ENCODE measurements at regions not wholly inside any gene's neighbourhood (a gene's known extent, or its start where the extent isn't known, plus 50 kb on each side); places are given as distances from the start of the nearest gene placed in this dataset.
A peak's percentile ranks its signal among the peaks of the same experiment; 100 is the strongest.
"Not testable (repeated sequence)": the region's sequence is repeated elsewhere in the genome, so short reads cannot be mapped to it uniquely, and the experiment has no call there.

DNA sequence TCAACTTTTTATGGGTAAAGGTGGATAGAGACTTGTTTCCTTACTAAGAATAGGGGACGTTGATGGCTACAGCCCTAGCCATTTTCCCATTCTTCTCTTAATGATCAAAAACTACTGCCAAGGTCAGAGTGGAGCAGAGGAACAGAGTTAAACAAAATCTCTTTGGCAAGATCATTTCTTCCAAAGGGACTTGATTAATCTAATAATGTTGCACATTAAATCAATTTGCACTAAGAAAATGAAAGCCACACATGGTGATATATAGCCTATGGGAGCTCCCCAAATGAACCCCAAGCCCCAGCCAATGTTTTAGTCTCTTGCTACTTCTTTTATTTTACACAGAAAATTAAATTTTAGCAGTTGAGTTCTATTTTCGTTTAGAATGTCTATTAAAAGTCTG is 954.5 kb upstream of the SOX9 start:
- no peak for DNase-seq

DNA sequence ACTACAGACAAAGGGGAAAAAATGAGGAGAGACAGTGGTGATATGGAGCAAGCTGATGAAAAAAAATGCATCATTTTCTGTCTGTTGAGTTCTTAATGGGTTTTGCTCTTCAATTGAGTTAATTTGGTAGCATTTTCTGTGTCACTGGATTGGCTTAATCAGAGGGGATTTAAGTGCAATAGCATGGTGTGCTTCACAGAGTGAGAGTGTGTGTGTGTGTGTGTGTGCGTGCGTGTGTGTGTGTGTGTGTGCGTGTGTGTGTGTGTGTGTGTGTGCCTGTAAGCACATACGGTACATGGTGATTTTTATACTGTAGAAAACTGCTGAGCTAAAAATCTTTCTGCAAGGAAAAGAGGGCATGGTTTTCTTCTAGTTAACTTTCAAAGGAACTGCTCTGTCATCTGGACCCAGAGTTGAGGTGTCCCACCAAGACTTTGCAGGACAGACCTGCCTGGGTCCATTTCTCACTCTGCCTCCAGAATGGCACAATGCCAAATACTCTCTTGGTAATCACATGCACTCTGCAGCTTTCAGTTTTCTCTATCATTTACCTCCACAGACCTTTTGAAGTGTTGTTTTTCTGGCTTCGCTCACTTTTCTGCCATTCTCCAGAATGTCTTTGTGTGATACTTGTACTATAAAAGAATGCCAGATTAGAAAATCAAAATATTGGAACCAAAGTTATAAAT is 952.6 kb upstream of the SOX9 start:
- DNase-seq: no peak

DNA sequence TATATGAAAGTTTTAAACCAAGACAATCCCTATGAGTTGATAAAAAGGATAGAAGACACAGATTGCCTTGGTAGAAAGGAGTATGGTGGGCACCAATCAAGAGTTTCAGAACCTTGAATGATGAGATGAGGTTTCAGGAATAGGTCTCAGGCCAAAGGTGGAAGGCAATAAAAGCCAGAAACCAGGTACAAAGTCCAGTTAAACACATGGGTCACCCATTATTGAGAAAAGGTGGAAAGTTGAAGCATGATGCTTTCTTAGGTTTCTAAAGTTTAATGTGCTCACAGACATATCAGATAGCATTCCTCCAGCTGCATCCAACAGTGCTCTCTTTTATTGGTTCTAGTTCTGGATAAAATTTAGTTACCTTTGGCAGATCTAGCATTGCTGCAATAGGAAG is 950.8 kb upstream of the SOX9 start:
- no peak for DNase-seq

DNA sequence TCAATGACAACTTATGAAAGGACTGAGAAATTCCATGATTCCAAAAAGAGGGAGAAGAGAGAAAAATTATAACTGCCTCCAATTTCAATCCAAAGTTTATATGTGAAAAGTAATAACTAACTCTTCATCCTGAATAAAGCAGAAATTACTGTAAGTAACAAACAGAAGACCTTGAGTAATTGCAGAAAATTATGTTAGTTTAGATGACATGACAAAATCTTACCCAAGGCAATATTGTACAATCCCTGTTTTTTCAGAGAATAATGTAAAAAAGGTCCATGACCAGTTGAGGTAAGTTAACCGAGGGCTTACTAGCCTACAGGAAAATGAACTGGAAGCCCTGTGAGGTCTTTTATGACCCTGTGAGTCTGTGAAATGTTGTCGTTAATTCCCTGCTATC is 949.5 kb upstream of the SOX9 start:
- DNase-seq: no peak

DNA sequence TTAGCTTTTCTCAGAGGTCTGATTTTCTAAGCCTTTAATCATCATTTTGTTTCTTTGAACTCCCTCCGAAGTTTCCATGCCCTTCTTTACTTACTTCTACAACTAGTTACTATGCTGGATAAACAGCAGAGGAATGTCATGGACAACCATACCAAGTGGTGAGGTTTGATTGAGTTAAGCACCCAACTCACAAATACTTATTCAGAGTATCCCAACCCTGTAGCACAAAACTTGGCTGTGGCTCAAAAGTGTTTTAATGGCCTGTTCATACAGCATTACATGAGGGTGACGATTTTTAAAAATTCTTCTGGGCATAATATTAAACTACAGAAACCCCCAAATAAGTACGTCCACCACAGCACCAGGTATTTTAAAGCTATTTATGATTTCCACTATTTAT is 946.8 kb upstream of the SOX9 start:
- DNase-seq: no peak

DNA sequence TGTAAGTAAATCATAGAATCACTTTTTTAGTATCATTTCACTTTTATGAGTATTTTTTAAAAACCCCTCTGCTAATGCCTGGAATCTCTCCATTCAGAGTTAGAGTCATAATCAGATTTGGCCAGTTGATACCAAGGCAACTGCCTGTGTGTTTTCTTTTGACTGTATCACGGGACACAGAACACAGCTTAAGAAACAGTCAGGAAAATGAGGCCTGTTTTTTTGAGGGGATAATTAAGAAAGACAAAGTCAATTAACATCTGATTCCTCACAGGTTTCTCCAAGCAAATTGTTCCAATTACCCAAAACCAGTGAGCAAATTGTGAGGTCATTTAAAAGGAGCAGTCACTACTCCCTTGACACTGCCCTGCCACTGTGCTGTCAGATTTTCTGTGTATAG is 944.5 kb upstream of the SOX9 start:
- no peak for DNase-seq

DNA sequence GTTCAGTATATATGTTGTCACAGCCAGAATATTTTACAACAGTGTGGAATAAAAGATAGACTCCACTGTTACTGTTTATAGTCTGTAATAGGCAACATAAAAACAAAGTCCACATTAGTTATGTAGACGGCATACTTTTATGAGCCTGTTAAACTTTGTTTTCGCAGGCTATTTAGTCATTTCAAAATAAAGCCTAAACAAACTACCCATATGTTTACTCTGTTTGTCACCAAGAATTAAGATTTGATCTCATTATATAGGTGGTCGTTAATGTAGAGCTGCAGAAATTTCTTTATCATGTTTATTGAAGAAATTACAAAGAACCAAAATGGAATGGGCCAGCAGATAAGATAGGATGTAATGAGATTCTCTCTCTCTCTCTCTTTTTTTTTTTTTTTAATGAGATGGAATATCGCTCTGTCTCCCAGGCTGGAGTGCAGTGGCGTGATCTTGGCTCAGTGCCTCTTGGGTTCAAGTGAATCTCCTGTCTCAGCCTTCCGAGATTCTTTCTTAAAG is 943.8 kb upstream of the SOX9 start:
- no peak for DNase-seq

DNA sequence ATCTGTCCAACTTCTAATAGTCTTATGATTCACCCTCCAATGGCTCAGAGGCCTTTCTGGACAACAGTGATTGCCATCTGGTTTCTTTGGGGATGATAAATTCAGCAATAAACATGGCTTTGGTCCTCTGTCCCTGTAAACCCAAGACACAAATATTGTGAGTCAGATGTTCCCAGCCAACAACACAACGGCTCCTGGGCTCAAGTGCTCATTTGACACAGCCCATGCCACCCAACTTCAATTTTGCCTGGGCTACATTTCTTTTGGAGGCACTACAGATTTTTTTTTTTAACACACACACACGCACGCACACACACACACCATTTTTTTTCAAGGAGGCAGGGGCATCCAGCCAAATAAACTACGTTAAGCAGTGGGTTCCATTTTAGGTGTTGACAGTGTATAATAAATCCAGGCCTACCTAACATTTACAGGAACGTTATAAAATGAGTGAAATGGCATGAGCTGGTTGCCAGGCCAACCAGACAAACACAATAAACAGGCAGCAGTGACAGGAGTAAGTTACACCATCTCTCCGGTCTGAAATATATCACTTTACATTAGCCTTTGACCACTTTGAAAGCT is 939.9 kb upstream of the SOX9 start:
- peak; percentile 26 for DNase-seq

DNA sequence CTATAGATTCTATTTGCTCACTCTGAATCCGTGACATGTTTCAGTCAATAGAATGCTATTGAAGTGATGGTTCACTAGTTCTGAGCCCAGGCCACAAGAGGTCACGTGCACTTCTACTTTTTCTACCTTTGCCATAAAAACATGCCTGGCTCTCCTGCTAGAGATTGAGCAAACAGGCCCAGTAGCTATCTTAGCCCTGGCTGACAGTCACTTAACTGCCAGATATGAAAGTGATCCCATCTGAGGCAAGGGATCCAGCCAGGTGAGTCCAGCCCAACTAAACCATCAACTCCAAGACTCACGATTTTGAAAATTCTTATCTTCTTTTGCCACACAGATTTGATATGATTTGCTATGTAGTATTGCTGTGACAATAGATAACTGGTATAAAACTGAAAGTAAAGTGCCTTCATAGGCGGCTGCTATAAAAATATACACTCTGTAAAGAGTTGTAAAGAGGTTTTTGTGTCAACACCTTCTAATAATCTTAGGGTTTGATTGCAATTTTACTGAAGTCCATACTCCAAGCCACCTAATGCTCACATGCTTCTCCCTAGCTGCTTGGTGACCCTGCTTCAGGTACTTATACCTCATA is 937.7 kb upstream of the SOX9 start:
- DNase-seq: no peak

DNA sequence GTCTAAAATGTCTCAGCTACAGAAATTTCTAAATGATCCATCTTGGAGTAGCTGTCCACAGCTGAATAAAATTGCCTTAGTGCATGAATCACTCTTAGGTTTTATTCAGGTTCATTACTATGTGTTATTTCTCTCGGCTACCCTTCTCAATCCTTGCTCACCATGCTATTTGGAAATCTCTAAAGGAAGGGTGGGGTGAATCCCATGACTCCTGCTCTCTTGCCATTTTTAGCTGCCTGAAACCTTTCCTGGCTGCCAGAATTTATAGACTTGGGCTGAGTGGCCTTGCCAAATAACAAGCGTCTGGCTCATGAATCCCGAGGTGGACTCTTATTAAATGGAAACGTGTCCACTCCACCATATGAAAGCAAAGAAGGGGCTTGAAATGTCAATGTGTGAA is 936.1 kb upstream of the SOX9 start:
- DNase-seq: no peak

DNA sequence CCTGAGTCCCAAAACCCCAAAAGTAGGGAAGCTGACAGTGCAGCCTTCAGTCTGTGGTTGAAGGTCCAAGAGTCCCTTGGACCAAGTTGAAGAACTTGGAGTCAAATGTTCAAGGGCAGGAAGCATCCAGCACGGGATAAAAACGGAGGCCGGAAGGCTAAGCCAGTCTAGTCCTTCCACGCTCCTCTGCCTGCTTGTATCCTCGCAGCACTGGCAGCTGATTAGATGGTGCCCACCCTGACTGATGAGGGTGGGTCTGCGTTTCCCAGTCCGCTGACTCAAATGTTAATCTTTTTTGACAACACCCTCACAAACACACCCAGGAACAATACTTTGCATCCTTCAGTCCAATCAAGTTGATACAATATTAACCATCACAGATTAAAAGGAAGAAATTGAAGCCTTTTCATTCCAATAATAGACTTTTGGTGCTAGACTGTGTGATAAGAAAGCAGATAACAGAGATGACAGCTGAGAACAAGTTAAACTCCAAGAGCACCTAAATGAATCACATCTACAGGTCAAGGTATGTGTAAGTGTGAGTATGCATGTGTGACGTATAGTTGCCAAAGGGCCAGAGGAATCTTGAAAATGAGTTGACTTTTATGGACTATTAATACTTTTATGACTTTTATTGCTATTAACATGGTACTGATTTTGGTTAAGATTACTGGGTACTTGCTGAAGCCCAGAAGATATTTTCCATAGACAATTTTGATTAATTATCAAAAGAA is 933.5 kb upstream of the SOX9 start:
- no peak for DNase-seq

DNA sequence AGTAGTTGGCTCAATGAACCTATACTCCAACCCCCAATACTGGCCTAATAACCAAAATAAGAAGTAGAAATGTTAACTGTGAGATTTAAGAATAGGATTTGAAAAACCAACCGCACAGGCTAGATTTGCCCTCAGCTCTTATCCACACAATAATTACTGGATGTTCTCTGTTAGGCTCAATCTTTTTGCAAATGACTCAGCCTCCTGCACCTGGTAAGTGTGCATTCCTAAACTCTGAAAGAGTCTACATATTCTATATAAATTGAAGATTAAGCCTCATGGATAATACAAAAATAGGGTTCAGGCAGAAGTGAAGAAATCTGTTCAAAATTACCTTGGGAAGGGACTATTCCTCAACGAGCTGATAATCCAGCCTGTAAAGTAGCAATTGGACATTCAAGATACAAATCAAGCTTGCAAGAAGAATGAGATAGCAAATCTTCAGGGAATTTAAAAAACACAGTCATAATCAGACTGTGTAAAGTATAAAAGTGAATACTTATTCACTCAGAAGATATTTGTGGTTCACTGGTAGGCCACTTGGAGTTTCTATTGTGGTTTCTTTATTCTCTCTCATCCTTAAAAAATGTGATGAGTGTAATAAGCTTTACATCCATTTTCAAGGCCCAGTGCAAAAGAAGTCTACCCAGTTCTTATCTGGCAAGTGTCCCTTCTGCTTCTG is 931.9 kb upstream of the SOX9 start:
- no peak for DNase-seq

DNA sequence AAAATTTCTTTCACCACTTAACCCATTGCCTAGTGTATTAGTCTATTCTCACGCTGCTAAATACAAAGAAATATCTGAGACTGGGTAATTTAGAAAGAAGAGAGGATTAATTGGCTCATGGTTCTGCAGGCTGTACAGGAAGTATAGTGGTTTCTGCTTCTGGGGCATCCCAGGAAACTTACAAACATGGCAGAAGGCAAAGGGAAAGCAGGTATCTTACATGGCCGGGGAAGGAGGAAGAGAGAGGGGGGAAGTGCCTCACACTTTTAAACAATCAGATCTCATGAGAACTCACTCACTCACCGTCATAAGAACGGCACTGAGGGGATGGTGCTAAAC is 931.4 kb upstream of the SOX9 start:
- DNase-seq: no peak

DNA sequence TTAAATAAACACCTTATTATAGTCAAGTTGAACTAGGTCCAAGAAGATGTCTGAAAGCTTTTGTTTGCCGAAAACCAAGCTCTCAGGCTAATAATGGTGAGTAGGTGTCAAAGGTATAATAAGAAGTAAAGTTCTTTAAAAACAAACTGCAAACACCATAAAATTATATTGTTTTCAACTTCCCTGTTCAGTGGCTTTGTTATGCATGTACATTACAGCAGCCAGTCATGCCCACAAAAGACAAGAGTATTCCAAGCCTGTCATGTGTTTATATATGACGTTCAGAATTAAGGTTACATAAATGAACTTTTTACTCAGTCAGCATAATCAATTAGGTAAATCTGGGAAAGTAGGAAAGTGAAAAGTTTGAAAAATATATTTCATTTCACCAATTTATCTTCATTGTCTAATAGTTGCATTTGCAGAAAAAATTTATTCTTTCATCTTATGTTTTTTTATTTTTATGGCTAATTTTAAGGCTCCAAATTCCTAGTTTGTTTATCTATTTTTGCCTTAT is 928.7 kb upstream of the SOX9 start:
- no peak for DNase-seq

DNA sequence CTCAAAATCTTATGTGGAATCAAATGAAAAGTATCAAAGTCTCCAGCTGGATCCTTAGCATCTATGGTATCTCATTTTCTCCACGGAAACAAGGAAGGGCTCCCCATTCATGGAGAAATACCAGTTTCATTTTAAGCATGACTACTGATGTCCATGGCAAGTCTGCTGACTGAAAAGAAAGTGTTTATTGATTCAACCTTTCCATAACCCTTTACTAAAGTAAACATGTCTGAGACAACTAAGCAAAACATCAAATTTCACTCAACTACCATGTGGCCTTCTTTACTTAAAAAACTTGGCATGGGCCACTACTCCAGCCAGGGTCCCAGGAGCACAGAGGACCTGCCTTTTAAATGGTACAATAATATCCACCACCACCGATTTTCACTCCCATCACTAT is 928.0 kb upstream of the SOX9 start:
- DNase-seq: no peak

DNA sequence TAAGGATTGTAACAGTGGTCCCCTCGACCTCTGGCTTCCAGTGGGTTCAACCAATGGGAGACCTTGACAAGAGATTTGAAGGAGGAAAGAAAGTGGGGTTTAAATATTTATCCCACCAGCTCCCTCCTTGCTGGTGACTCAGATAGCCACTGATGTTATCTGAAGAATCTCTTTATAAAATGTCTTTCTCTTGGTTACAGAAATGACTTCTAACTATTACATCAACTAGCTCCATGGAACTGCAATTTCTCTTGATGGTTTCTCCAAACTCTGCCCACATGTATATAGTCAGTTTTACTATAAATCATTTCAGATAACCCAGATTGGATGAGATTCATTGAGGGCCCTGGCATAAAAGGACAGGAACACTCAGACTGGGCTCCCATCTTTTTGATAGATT is 920.2 kb upstream of the SOX9 start:
- DNase-seq: no peak

DNA sequence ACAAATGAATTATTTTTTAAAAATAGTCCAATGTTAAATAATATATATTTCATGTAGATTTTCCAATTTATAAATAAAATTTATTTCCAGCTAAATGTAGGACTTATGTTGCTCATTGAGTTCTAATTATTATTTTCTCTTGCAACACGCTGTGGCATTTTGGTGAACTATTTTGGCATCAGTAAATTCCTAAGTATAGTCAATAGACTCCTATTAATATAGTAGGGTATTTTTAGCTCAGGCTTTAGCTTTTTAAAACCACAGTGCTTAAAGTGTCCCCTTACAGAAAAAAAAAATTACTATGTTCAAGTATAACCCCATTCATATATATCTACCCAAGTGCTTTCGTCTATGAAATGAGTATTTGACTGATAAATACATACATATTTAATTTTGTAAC is 919.2 kb upstream of the SOX9 start:
- DNase-seq: no peak

DNA sequence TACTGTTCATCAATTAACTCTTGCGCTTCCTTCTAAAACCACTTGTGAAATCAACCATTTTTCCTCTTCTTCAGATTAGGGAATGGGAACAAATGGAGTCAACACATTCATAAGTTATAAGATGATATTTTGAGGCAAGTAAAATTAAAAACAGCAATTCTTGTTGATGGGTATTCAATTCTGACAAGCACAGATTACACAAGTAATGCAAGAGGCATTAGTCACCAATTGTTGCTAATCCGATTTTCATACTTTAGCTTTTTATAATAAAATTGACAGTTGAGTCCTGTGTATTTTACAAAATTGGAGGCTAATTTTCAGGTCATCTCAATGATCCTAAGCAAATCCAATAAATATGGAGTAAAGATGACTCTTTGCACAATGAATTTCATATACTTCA is 918.4 kb upstream of the SOX9 start:
- no peak for DNase-seq

DNA sequence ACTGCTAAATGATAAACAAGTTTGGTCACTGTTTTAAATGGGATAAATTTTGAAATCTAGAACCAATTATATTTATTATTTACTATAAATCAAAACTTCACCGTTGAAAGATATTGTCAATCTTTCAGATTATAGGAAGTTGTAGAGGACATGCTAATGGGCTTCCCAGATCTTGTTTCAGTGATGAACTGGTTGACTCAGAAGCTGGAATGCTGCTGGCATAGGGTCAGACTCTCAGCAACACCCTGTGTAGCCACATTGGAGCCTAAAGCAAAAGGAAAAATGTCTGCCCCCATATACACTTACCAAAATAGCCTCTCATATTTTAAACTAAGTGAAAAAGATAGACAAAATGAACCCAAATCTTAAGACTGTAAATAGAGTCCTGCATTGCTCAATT is 916.9 kb upstream of the SOX9 start:
- DNase-seq: no peak

DNA sequence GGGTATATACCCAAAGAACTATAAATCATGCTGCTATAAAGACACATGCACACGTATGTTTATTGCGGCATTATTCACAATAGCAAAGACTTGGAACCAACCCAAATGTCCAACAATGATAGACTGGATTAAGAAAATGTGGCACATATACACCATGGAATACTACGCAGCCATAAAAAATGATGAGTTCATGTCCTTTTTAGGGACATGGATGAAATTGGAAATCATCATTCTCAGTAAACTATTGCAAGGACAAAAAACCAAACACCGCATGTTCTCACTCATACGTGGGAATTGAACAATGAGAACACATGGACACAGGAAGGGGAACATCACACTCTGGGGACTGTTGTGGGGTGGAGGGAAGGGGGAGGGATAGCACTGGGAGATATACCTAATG is 914.9 kb upstream of the SOX9 start:
- not testable (repeated sequence) for DNase-seq

DNA sequence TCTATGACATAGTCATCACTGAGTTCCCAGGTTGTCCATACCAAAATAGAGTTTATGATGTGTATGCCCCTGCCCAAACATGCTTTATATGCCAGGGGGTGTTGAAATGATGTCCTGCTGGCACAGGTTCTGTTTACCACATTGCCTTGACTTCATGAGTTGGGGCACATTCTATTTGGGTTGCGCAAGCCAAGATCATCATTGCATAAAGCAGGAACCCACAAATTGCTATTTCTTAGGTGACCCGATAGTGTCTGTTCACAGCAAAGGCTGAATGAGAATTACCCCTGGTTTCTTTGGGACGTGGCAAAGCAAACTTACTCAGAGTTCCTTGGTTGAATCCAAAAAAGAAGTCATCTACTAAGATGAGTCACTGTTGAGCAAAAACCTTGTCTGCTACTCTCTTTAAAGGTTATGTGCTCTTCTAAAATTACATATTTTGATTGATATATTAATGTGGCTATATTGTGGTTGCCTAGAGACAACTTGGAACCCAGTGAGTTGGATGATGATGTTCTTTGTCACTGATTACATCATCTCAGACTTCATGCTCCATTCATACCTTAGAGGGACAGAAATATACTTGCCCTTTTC is 912.6 kb upstream of the SOX9 start:
- DNase-seq: no peak

DNA sequence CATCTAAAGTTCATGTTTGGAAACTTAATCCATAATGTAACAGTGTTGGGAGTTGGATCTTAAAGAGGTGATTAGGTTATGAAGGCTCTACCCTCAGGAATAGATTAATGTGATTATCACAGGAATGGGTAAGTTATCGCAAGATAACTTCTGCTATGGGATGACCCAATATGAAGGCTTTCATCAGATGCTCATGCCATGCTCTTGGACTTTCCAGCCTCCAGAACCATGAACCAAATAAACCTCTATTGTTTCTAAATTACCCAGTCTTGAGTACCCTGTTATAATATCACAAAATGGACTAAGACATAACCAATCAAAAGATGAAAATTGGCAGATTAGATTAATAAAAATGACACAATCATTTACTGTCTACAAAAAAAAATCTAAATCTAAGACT is 906.9 kb upstream of the SOX9 start:
- no peak for DNase-seq

Data from right kidney (tissue), 1 donor.